Spleen (tissue), 11 donors: ENCODE measurements at regions not wholly inside any gene's neighbourhood (a gene's known extent, or its start where the extent isn't known, plus 50 kb on each side); places are given as distances from the start of the nearest gene placed in this dataset.

ENCODE experiments used
- DNase-seq: peaks from one replicate; pipeline ENCODE4 v3.0.0-alpha.2; 2020
- H3K27ac ChIP-seq, 8 donors: fragments of 200-600 bp; sonication (generic) in 7 of 8; 1 replicate in 4 of 8; 2 replicates in 4 of 8; pipeline versions ENCODE4 v1.5.0 to v1.8.0; 2016 to 2021; ENCODE audit warnings: inconsistent platforms in 4 of 8, mild to moderate bottlenecking in 4 of 8, moderate library complexity in 1 of 8
- H3K27me3 ChIP-seq, 7 donors: fragments of 200-600 bp; sonication (generic) in 6 of 7; replicated peaks in 1 of 7; 1 replicate in 4 of 7; 2 replicates in 3 of 7; pipeline versions ENCODE4 v1.5.0 to v1.8.0; 2016 to 2021; ENCODE audit warnings: inconsistent platforms in 3 of 7, mild to moderate bottlenecking in 1 of 7
- H3K36me3 ChIP-seq, 6 donors: fragments of 200-600 bp; sonication (generic) in 5 of 6; 1 replicate in 4 of 6; 2 replicates in 2 of 6; pipeline versions ENCODE4 v1.5.0 to v1.8.0; 2016 to 2021; ENCODE audit warnings: inconsistent platforms in 2 of 6
- H3K4me1 ChIP-seq, 6 donors: fragments of 200-600 bp; sonication (generic) in 5 of 6; 1 replicate in 3 of 6; 2 replicates in 3 of 6; pipeline versions ENCODE4 v1.5.0 to v1.8.0; 2016 to 2021; ENCODE audit warnings: inconsistent platforms in 3 of 6
- H3K4me3 ChIP-seq, 8 donors: fragments of 200-600 bp; sonication (generic) in 7 of 8; 1 replicate in 4 of 8; 2 replicates in 4 of 8; pipeline versions ENCODE4 v1.5.0 to v1.8.0; 2016 to 2021; ENCODE audit warnings: inconsistent platforms in 4 of 8, mild to moderate bottlenecking in 4 of 8, moderate library complexity in 2 of 8
- H3K9me3 ChIP-seq, 8 donors: fragments of 200-600 bp; sonication (generic) in 7 of 8; 1 replicate in 4 of 8; 2 replicates in 4 of 8; pipeline versions ENCODE4 v1.5.0 to v1.8.0; 2016 to 2021; ENCODE audit warnings: inconsistent platforms in 4 of 8
- POLR2A ChIP-seq, 3 donors: fragments of 450-650 bp; IDR thresholded peaks; one replicate each; pipeline ENCODE4 v1.5.1; 2017; ENCODE audit warnings: antibody characterized with exemption in 3 of 3, mild to moderate bottlenecking in 1 of 3
- POLR2AphosphoS5 ChIP-seq, 3 donors: sonication (generic); formaldehyde crosslinking; IDR thresholded peaks; one replicate each; pipeline ENCODE4 v1.5.1; 2017; ENCODE audit warnings: antibody characterized with exemption in 3 of 3
- WGBS, 5 donors: extraction: QIAGEN DNeasy Blood & Tissue Kit in 3 of 5; methylation state at CpG; one replicate each; pipeline versions ENCODE4 v1.1.5 to v1.1.7; 2013 to 2018; 5-methylcytosine and 5-hydroxymethylcytosine counted together
- intact Hi-C: fragments of 100-400 bp; cut with DNase I; formaldehyde crosslinking; loops from one replicate; pipeline ENCODE4 v1.15.0; 2023; ENCODE audit warnings: low total_unique reads
- TF ChIP-seq, protein P1 (sequence below), 11 experiments: fragments of 200-600 bp in 7 of 11; fragments of 450-650 bp in 4 of 11; sonication (generic) in 4 of 11; IDR thresholded peaks in 8 of 11; conservative IDR thresholded peaks in 3 of 11; 1 replicate in 7 of 11; 2 replicates in 4 of 11; pipeline versions ENCODE4 v1.4.0 to v1.8.0; 2016 to 2021; ENCODE audit warnings: antibody characterized with exemption in 11 of 11, inconsistent platforms in 4 of 11, mild to moderate bottlenecking in 1 of 11
- donor health status: healthy with polysubstance abuse.
- donor health status: DM: no; HTN: no; CAD: no; lungs with moderate emphysema.
- donor health status: DM: no; HTN: no; CAD: no.
- donor health status: Bipolar disorder and iron deficiency.
- donor health status: healthy.
- donor health status: DM: no; HTN: no; CAD: no.
- donor health status: DM: yes; HTN: yes; CAD: no.

DNA sequence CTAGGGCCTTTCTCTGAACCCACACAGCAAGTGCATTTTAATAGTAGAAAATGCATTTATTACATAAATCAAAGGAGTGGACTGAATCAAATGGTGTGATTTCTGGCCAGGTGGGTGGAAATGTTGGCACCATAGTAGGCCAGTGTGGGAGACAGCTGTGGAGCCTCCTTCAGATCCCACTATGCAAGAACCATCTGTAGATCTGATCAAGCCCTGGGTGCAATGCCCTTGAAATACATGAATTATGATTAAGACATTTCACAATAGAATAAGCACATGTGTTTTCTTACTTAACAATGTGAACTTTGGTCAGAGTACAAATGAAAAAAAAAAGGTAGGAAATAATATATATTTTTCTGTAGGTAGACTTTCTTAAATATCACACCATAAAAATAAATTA lies 204.3 kb downstream of the PCDH7 start:
- no peak for DNase-seq
- Histone ChIP-seq H3K4me1 (peaks cover 0 to 3% (median 0%) of the 10 kb centered on the region in 6 donors), H3K36me3 (no peaks in the 10 kb centered on the region), H3K9me3 (no peaks in the 10 kb centered on the region), H3K27ac (no peak overlapping the region), H3K4me3 (no peak overlapping the region), H3K27me3 (no peaks in the 10 kb centered on the region)
- no peak for TF ChIP-seq POLR2AphosphoS5 (IDR thresholded peaks at IDR 0.05)
- TF ChIP-seq, protein P1, sequence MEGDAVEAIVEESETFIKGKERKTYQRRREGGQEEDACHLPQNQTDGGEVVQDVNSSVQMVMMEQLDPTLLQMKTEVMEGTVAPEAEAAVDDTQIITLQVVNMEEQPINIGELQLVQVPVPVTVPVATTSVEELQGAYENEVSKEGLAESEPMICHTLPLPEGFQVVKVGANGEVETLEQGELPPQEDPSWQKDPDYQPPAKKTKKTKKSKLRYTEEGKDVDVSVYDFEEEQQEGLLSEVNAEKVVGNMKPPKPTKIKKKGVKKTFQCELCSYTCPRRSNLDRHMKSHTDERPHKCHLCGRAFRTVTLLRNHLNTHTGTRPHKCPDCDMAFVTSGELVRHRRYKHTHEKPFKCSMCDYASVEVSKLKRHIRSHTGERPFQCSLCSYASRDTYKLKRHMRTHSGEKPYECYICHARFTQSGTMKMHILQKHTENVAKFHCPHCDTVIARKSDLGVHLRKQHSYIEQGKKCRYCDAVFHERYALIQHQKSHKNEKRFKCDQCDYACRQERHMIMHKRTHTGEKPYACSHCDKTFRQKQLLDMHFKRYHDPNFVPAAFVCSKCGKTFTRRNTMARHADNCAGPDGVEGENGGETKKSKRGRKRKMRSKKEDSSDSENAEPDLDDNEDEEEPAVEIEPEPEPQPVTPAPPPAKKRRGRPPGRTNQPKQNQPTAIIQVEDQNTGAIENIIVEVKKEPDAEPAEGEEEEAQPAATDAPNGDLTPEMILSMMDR (IDR thresholded peaks at IDR 0.05 in 8 of 11, conservative IDR thresholded peaks at IDR 0.05 in 3 of 11), result no peak
- no peak for TF ChIP-seq POLR2A (IDR thresholded peaks at IDR 0.05)
- intact Hi-C loops, result no loop called here

DNA sequence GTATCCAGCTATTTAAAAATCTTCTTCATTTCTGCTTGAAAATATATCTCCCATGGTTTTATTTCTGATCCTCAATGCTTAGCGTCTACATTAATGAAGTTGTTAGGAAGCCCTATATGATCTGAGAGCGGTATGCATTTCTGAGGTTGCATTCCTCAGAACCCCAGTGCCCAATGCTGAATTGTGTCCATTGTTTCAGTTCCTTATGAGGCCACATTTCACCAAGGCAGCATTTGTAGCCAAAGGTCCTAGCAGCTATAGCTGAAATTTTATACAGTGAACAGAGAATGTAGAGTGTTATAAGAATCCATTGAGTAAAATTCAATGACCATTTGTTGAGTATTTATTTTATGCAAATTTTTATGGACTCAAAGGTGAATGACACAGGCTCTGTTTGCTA lies 209.5 kb downstream of the PCDH7 start:
- no peaks in the 10 kb centered on the region for H3K9me3 ChIP-seq
- H3K4me3 ChIP-seq, result no peak overlapping the region
- TF ChIP-seq, protein P1 (IDR thresholded peaks at IDR 0.05 in 8 of 11, conservative IDR thresholded peaks at IDR 0.05 in 3 of 11), result no peak
- no peak for TF ChIP-seq POLR2AphosphoS5 (IDR thresholded peaks at IDR 0.05)
- TF ChIP-seq POLR2A (IDR thresholded peaks at IDR 0.05), result no peak
- DNase-seq, result no peak
- peaks cover 0 to 3% (median 0%) of the 10 kb centered on the region in 6 donors for H3K4me1 ChIP-seq
- intact Hi-C loops, result no loop called here
- 90 to 95% (median 94%) methylated on average over 2 of the region's 2 CpGs for WGBS, 5 donors
- no peaks in the 10 kb centered on the region for H3K36me3 ChIP-seq
- H3K27ac ChIP-seq, result no peak overlapping the region
- no peaks in the 10 kb centered on the region for H3K27me3 ChIP-seq

DNA sequence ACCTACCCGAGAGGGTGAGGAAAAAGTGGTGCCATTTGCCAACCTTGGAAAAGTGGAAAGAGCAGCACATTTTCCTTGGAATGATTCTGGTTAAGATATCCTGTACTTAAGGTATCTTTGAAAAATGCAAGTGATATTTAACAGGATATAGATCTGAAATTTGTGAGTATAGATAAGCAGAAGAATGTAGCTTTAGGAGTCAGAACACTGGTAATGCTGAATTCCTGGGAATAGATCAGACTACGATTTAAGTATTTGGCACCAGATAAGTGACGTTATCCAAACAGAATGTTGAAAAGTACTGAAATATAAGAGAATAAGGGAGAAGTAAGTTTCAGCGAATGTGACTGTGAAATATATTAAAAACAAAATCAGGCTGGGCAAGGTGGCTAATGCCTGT lies 210.1 kb downstream of the PCDH7 start:
- Histone ChIP-seq H3K4me1 (peaks cover 0 to 3% (median 0%) of the 10 kb centered on the region in 6 donors), H3K27me3 (no peaks in the 10 kb centered on the region), H3K9me3 (no peaks in the 10 kb centered on the region), H3K4me3 (no peak overlapping the region), H3K27ac (no peak overlapping the region), H3K36me3 (no peaks in the 10 kb centered on the region)
- WGBS, 5 donors, result 68 to 83% (median 79%) methylated on average over 4 of the region's 4 CpGs
- DNase-seq, result no peak
- TF ChIP-seq POLR2A (IDR thresholded peaks at IDR 0.05), result no peak
- TF ChIP-seq, protein P1 (IDR thresholded peaks at IDR 0.05 in 8 of 11, conservative IDR thresholded peaks at IDR 0.05 in 3 of 11), result no peak
- TF ChIP-seq POLR2AphosphoS5 (IDR thresholded peaks at IDR 0.05), result no peak
- intact Hi-C loops, result no loop called here

DNA sequence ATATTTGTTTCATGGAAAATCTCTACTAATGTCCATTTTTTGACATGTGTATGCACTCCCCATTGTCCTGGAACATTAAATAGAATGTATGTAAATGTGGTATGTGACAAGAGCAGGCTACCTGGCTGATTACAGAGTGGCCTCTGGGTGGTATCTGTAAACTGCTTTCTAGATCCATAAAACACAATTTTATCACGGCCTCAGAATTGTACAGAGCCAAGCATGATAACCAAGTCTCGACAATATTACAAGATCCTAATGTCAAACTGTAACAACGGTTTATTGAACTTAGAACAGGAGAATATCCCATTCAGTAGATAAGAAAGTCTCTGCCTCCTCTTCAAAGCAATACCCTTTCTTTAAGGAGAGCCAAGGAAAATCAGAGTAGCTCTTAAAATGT lies 212.4 kb downstream of the PCDH7 start:
- 85 to 97% (median 89%) methylated on average over 3 of the region's 3 CpGs for WGBS, 5 donors
- Histone ChIP-seq H3K36me3 (no peaks in the 10 kb centered on the region), H3K9me3 (no peaks in the 10 kb centered on the region), H3K27me3 (no peaks in the 10 kb centered on the region), H3K4me3 (no peak overlapping the region), H3K4me1 (peaks cover 0 to 3% (median 0%) of the 10 kb centered on the region in 6 donors), H3K27ac (no peak overlapping the region)
- intact Hi-C loops, result no loop called here
- TF ChIP-seq, protein P1 (IDR thresholded peaks at IDR 0.05 in 8 of 11, conservative IDR thresholded peaks at IDR 0.05 in 3 of 11), result no peak
- TF ChIP-seq POLR2A (IDR thresholded peaks at IDR 0.05) (no peak), POLR2AphosphoS5 (IDR thresholded peaks at IDR 0.05) (no peak)
- no peak for DNase-seq
